Type B pancreatic cell (in vitro differentiated cells): ENCODE measurements at regions not wholly inside any gene's neighbourhood (a gene's known extent, or its start where the extent isn't known, plus 50 kb on each side); places are given as distances from the start of the nearest gene placed in this dataset.

ENCODE experiments used
- DNase-seq: peaks from one replicate; pipeline ENCODE4 v3.0.0; 2021; ENCODE audit warnings: mixed read lengths; ENCODE audit not compliant: unreplicated experiment; ENCODE audit errors: extremely low spot score
- H3K27ac Mint-ChIP-seq: 2 replicates; pipeline ENCODE4 v1.8.0; 2021; ENCODE audit warnings: mild to moderate bottlenecking, mixed read lengths
- H3K27me3 Mint-ChIP-seq: 2 replicates; pipeline ENCODE4 v1.8.0; 2021; ENCODE audit warnings: mixed read lengths
- H3K36me3 Mint-ChIP-seq: 2 replicates; pipeline ENCODE4 v1.8.0; 2021; ENCODE audit warnings: mixed read lengths
- H3K4me1 Mint-ChIP-seq: one replicate; pipeline ENCODE4 v1.8.0; 2021; ENCODE audit warnings: mixed read lengths; ENCODE audit not compliant: unreplicated experiment
- H3K4me3 Mint-ChIP-seq: 2 replicates; pipeline ENCODE4 v1.8.0; 2021; ENCODE audit warnings: mild to moderate bottlenecking, mixed read lengths
- H3K9me3 Mint-ChIP-seq: 2 replicates; pipeline ENCODE4 v1.8.0; 2021; ENCODE audit warnings: mixed read lengths
- TF ChIP-seq, protein P1 (sequence below): fragments of 200-600 bp; sonication (generic); conservative IDR thresholded peaks from 2 replicates; pipeline ENCODE4 v1.5.0; 2021; ENCODE audit warnings: antibody characterized with exemption, mild to moderate bottlenecking

GRCh38 chr4:187799735-187800134 lies 195.8 kb upstream of the ZFP42 start:
- Mint-ChIP-seq H3K9me3 (peaks cover 14% of the 10 kb centered on the region), H3K4me1 (no peaks in the 10 kb centered on the region), H3K27me3 (no peaks in the 10 kb centered on the region), H3K4me3 (no peak overlapping the region), H3K36me3 (no peaks in the 10 kb centered on the region), H3K27ac (no peak overlapping the region)
- TF ChIP-seq, protein P1, sequence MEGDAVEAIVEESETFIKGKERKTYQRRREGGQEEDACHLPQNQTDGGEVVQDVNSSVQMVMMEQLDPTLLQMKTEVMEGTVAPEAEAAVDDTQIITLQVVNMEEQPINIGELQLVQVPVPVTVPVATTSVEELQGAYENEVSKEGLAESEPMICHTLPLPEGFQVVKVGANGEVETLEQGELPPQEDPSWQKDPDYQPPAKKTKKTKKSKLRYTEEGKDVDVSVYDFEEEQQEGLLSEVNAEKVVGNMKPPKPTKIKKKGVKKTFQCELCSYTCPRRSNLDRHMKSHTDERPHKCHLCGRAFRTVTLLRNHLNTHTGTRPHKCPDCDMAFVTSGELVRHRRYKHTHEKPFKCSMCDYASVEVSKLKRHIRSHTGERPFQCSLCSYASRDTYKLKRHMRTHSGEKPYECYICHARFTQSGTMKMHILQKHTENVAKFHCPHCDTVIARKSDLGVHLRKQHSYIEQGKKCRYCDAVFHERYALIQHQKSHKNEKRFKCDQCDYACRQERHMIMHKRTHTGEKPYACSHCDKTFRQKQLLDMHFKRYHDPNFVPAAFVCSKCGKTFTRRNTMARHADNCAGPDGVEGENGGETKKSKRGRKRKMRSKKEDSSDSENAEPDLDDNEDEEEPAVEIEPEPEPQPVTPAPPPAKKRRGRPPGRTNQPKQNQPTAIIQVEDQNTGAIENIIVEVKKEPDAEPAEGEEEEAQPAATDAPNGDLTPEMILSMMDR, result no peak
- no peak for DNase-seq

DNA sequence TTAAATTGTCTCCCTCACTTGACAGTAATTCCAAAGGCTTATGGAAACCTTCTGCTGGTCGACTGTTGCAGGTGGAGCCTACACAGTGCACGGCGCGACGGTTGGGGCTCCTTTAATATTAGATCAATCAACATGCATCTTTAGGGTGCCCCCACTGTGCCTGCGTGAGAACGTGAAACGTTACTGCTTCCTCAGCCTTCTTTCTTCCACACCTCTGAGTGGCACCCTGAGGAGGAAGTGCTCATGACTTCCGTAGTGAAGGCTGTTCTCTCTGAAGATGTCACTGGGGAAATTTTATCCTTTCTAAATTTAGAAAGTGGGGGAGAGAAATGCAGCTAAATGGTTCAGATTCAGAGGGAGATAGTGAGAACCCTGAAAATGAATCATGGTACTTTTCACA lies 184.0 kb upstream of the ZFP42 start:
- Mint-ChIP-seq H3K27me3 (no peaks in the 10 kb centered on the region), H3K36me3 (no peaks in the 10 kb centered on the region), H3K9me3 (no peaks in the 10 kb centered on the region), H3K4me3 (no peak overlapping the region), H3K4me1 (no peaks in the 10 kb centered on the region), H3K27ac (no peak overlapping the region)
- DNase-seq, result no peak
- TF ChIP-seq, protein P1, result no peak

DNA sequence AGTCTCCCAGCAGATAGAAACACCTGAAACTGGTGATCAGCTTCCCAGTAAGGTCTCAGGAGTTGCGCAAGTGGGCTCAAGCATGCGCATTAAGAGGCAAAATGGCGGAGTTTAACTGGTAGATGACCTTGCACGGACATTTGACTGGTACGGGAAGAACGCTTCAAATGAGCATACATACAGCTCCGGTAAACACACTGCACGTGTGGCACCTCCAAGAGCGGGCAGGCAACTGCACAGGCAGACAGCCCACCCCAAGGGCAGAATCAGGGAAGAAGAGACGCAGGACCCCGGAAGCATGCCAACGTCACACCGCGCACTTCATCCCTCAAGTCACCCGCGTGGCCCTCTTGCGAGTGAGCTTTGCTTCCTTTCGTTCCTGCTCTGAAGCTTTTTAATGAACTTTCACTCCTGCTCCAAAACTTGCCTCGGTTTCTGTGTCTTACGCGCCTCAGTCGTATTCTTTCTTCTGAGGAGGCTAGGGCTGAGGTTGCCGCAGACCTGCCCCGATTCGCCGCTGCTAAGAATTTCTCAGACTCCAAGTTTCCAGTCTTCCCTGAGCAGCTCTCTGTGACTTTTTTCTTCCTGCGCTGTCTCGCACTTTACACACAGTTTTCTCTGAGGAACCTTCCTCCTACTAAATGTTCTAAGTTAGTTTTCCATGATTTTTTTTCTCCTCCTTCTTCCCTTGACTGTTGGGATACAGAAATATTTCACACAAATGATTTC lies 180.7 kb upstream of the ZFP42 start:
- Mint-ChIP-seq H3K4me3 (no peak overlapping the region), H3K9me3 (no peaks in the 10 kb centered on the region), H3K36me3 (no peaks in the 10 kb centered on the region), H3K4me1 (no peaks in the 10 kb centered on the region), H3K27me3 (no peaks in the 10 kb centered on the region), H3K27ac (no peak overlapping the region)
- DNase-seq, result no peak
- TF ChIP-seq, protein P1, result no peak

DNA sequence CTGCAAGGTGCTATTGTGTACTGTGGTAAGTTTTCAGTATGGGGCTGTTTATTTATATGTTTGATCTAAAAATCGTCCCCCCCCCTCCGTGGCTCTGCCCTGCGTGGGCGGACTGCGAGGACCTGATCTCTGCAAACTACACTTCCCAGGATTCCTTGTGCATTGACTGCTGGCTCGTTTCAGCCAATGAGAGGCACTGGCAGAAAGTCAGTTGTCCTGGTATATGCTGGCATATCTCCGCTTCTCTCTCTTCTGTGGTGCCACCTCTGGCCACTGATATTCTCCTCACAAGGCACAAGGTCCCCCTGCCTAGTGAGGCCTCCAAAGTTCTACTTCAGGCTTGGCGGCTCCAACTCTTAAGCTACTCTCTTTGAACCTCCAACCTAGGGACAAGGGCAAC lies 168.8 kb upstream of the ZFP42 start:
- H3K4me3 Mint-ChIP-seq, result no peak overlapping the region
- DNase-seq, result no peak
- H3K27me3 Mint-ChIP-seq, result no peaks in the 10 kb centered on the region
- no peaks in the 10 kb centered on the region for H3K9me3 Mint-ChIP-seq
- H3K4me1 Mint-ChIP-seq, result no peaks in the 10 kb centered on the region
- TF ChIP-seq, protein P1, result no peak
- H3K27ac Mint-ChIP-seq, result no peak overlapping the region
- H3K36me3 Mint-ChIP-seq, result no peaks in the 10 kb centered on the region

DNA sequence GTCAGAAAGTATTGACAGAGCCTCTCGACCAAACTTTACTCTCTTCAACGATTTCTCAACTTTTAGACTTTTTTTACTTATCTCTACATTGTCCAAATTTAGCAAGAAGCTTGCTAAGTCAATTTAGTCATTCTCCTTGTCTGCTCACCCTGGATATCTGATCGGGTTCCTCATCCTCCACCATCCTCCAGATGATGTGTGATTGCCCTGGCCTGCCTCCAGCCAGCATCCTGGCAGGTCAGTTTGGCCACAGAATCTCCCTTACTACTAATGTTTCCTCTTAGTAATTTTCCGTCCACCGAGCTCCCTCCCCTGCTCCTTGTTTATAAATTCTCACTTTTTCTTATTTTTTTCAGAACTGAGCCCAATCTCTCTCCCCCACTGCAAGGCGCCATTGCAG lies 167.9 kb upstream of the ZFP42 start:
- Mint-ChIP-seq H3K4me3 (no peak overlapping the region), H3K27me3 (no peaks in the 10 kb centered on the region), H3K4me1 (no peaks in the 10 kb centered on the region), H3K9me3 (no peaks in the 10 kb centered on the region), H3K36me3 (no peaks in the 10 kb centered on the region), H3K27ac (no peak overlapping the region)
- DNase-seq, result no peak
- TF ChIP-seq, protein P1, result no peak
